ENCODE measurements at regions not wholly inside any gene's neighbourhood (a gene's known extent, or its start where the extent isn't known, plus 50 kb on each side); places are given as distances from the start of the nearest gene placed in this dataset.
"Not testable (repeated sequence)": the region's sequence is repeated elsewhere in the genome, so short reads cannot be mapped to it uniquely, and the experiment has no call there.

DNA sequence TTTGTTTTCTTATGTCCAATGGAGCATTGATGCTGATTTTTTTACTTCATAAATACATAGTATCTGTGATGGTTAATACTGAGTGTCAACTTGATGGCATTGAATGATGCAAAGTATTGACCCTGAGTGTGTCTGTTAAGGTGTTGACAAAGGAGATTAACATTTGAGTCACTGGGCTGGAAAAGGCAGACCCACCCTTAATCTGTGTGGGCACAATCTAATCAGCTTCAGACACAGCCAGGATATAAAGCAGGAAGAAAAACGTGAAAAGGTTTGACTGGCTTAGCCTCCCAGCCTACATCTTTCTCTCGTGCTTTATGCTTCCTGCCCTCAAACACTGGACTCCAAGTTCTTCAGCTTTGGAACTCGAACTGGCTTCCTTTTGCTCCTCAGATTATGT, 230.6 kb upstream of the SPRY1 start:
- no peak for DNase-seq

DNA sequence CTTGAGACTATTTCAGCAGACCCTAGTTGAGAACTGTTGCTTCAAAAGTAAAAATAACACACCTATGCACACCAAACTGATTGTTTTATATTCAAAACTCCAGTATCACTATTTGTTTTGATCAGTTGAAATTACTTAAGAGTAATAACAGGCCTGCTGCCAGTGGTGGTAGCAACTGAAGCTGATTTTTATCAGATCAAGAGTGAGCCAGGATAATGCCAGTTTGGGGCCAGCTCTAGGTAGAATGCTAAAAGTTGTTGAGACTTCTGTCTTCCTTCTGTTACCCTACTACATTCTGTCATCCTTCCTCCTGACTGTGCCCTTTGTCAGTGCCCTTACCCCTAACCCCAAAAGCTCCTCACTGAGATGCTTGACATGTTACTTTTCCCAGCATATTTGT, 228.7 kb upstream of the SPRY1 start:
- no peak for DNase-seq

DNA sequence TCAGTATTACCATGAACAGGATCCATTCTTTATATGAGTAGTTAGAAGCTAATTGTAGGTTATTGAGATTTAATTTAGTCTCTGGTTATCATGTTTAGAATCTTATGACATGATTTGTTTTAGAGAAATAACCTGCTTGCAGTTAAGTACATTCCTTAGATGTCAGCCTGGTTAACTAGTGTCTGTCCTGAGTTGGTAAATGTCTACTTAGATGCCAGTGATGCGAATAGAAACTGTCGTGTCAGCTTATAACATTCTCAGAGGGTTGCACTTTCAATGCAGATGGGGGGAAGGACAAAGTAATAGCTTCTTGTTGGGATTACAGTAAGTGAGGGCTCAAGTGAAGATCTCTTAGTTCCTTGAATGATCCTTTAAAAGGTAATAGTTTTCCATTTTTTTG, 227.8 kb upstream of the SPRY1 start:
- DNase-seq: no peak

DNA sequence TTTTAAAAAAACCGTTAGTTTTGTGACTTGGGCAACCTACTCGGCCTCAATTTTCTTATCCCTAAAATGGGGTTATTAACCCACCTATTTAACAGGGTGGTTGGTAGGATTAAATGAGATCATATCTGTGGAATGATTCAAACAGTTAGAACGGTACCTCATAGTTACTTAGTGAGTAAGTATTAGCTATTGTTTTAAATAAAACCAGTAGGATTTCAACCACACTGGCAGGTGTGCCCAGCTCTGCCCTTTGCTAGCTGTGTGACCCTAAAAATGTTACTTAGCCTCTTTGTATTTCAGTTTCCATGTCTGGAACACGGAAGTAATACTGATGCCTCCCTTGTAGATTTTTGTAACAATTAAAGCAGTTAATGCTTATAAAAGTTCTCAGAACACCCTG, 225.8 kb upstream of the SPRY1 start:
- DNase-seq: no peak

DNA sequence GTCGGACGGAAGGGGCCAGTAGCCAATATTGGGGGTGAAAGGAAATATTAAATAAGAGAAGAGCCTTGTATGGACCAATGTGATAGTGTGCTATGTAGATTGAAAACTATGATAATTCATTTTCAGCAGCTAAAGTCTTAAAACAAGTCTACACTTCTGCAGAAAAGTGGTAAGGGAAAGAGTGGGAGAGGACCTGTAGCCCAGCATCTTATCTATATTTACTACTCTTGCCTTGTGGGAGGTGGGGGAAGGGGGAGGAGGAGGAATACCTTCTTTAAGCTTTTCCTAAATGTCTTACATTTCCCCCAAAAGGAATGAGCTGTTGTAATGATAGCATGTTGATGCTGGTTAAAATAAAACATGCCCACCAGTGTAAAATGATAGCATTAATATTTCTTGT, 220.0 kb upstream of the SPRY1 start:
- DNase-seq: no peak

DNA sequence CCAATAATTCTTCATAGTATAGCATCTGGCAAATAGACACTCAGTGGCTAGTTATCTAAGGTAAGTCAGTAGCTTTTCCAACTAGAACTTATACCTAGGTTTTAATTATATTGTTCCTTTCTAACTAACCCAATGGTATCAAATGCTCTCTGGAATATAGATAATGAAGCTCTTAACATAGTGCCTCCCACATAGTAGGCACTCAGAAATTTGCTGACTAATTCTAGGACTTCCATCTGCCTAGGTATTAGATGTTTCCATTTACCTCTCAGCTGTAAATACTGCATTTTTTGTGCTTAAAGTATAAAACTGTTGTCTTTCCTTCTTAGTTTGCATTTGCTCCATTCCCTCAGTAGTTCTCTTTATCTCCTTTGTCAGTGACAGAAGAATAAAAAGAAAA, 214.3 kb upstream of the SPRY1 start:
- no peak for DNase-seq

DNA sequence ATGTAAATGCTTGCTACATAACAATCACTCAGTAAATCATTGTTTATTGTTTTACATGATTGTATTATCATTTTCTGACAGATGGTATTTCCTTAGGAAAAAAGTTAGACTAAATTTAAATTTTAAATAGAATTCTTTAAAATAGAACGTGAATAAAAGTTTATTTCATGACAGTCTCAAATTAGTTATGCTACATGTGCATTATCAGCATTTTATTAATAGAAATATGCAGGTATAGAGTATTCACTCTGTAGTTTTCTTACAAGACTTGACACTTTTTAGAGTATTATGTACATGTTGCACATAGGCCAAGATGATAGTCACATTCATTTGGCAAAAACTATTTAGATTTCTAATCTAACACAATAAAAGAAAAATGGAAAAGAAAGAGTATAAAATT, 213.3 kb upstream of the SPRY1 start:
- no peak for DNase-seq

DNA sequence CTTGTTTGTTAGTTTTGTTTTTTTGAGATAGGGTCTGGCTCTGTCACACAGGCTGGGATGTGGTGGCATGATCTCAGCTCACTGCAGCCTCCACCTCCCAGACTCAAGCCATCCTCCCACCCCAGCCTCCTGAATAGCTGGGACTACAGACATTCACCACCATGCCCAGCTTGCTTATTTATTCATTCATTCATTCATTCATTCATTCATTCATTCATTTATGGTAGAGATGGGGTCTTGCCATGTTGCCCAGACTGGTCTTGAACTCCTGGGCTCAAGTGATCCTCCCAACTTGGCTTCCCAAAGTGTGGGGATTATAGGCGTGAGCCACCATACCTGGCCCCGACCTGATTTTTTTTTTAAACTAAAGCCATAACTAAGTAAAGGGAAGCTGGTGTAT, 212.8 kb upstream of the SPRY1 start:
- not testable (repeated sequence) for DNase-seq

DNA sequence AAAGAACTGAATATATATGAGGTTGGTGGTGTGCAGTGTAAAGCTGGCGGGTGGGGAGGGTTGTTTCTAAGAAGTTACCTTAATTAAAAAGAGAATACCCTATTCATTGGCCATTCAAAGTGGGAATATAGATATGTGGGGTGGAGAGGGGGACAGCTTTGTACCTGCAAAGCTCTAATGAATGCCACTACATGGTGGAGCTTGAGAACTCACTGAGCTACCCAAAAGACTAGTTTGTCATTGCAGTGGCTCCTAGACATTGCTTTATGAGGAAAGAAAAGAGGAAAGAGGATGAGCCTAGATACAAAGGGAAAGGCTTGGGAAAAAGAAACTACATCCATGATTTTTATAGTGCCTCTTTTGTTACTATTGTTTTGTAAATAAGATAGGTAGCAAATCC, 209.9 kb upstream of the SPRY1 start:
- no peak for DNase-seq

DNA sequence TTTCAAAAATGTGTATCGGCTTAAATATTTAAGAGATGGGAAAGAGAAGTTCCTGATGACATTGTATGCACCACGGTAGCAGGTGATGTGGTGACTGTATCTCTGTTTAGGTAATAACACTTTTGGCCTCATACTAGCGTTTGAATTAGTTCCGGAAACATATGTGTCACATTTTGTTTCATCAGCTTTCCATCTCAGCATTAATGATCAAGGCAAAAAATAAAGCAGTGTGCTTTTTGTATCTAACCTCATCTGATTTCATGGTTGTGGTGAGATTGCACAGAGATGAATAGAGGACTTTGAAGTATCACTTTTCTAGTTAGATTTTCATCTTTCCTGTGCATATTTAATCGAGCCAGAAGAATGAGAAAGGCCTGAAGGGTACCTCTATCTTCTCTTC, 206.4 kb upstream of the SPRY1 start:
- DNase-seq: no peak

DNA sequence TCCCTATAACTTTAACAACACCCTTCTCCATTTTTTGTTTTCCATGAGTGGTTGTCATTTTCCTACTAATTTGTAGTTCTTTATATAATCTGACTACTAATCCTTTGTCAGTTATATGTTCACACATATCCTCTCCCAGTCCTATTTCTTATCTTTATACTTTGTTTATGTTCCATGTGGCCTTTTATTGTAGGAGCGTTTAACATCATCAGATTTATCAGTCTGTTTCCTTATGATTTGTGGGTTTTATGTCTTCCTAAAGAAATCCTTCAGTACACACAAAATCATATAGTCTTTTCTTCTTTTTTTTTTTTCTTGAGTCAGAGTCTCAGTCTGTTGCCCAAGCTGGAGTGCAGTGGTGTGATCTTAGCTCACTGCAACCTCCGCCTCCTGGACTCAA, 204.9 kb upstream of the SPRY1 start:
- no peak for DNase-seq

DNA sequence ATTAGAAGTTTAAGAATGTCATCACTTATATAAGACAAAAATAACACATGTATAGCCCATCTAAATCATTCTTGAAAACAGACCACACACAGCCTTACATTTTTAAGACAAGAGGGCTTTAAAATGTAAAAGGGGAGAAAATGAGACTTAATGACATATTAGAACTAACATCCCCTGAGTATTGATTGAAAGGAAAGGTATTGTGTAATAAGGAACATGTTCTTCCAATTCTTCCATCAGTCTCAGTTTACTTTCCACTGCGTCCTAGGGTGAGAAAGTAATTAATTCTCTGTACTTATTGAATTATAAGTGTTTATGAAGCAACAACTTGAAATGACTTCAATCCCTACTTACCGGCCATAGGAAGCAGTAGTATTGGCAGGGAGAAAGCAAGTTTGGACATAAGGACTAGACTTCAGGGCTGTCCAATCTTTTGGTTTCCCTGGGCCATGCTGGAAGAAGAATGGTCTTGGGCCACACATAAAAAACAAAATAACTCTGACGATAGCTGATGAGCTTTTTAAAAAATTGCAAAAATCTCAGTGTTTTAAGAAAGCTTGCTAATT, 202.7 kb upstream of the SPRY1 start:
- no peak for DNase-seq

DNA sequence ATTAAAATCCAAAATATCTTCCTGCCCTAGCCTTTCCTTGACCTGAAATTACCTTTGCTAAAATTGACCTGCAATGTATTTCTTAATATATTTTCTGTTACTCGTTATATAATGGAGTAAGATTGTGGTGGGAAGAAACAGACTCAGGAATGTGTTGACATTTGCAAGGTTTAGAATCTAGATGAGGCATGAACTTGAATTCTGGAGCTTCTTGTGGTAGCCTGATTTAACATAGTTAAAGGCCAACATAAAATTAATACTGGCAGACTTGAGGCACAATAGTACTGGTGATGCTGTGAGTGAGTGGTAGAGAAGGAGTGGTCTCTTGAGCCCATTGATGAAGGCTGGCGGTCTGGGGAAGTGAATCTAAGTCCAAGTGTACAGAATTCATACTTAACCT, 197.9 kb upstream of the SPRY1 start:
- DNase-seq: no peak

DNA sequence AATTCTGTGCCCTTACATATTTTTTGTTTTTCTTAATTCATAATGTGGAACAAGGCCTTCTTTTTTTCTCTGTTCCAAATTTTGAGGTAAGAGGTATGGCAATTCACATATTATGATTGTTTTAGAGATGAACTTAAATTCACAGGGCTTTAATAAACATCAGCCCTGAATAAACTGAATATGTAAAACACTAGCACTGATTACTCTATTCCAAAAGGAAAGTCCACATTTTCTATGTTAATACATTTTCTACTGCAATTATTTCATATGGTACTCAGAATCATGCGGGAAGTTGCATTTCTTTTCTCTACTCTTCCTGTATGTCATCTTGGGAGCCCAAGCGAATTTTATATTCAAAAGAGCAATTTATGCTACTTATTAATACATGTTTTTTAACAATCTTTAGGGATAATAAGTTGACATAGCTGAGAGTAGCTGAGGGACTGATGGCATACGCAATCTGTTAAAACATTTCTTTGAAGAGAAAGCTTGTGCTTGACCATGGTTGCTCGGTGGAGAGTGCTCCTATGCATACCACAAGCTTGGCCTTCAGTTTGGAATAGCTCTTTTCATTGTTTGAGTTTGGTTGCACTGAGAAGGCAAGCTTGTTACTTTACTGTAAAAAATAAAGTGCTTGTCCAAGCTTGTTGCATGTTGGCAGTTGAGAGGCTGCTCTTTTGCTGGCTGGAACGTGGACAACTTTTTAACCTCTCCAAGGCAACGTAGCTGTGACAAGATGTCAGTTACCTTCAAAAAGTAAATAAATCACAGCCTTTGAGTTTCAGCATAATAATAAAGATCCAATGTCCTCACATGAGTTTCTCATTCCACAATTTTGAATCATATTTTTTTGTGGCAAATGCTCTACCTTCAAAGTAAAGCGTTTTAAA, 196.3 kb upstream of the SPRY1 start:
- DNase-seq: no peak

DNA sequence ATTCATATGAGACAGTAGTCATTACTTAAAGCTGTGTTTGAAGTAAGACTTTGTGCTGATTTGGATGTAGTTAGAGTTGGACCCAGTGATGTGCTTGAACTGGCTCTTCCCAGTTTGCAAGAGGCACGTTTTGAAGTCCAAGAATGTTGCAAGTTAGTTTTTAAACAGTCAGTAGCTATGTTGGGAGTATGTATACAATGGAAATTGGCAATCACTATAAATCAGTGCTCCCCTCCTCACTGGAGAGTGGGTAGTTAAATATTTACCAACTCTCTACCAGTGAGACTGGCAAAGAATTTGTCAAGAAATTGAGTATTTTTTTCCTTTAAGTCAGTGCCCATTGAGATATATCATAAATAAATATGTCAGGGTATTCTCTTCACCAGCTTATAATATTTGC, 191.9 kb upstream of the SPRY1 start:
- no peak for DNase-seq

DNA sequence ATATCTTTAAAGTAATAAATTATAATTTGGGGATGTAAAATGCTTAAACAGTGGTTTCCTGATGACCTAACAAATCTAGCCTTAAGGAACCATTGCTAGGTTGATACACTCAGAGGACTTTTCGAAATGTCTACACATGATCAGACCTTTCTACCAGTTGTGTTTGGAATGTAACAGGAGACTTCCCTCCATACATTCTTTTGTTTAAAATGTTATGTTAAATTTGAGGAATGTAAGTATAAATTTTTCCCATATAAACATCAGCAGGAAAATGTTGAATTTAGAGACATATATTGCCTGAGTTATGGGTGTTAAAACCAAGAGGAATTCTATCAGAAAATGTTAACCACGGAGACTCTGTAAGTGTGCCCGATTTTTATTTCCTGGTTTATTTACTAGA, 190.6 kb upstream of the SPRY1 start:
- DNase-seq: no peak

DNA sequence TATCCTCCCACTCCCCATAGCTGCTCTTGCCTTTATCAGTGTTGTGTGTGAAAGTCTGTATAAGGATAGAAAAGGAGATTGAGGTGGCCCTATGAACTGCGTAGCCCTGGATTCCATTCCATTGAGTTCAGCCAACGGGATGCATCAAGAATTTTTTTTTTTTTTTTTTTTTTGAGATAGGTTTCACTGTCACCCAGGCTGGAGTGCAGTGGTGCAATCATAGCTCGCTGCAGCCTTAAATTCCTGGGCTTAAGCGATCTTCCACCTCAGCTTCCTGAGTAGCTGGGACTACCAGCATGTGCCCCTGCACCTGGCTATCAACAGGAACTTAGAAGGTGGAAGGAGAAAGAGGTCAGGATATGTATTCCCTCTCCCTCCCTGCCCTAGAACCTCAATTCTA, 187.2 kb upstream of the SPRY1 start:
- no peak for DNase-seq

DNA sequence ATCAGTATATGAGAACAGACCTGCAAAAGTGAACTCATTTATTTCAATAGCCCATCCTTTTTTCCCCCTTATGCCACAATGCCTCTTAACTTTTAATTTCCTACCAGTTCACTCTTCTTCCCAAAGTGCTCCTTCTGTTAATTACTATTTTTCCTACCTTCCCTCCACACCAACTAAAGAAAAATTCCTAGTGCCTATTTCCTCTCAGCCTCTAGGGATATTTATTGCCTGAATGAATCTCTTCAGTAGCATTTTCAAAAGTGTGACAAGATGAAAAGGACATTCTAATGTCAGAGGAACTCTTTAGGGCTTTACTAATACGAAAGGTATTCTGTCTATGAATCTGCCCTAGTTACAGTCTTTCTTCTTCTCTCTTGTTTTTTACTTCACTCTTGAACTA, 181.1 kb upstream of the SPRY1 start:
- no peak for DNase-seq

DNA sequence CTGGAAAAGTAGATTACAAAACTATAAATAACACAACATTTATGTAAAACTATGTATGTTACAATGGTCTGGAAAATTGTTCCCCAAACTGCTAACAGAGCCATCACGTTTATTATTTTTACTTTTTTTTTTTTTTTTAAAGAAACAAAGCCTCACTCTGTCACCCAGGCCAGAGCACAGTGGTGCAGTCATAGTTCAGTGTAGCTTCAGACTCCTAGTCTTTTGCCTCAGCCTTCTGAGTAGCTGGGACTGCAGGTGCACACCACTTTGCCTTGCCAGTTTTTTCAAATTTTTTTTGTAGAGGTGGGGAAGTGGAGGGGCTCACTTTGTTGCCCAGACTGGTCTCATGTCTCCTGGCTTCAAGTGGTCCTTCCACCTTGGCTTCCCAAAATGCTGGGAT, 180.1 kb upstream of the SPRY1 start:
- no peak for DNase-seq

DNA sequence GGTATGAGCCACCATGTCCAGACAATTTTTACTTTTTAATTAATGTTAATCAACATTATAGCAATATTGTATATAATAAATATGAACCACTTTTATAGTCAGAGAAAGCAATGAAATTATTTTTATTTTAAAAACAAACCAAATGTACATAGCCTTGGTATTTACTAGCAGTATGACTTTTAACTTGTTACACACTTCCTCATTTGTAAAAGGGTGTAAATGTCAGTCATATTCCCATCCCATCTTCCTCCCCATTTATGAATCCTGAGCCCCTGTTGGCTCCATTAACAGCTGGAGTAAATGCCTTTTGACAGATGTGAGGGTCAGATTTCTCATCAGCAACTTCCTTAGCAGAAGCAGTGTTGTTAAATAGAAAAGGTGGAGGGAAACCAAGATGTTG, 179.6 kb upstream of the SPRY1 start:
- no peak for DNase-seq

DNA sequence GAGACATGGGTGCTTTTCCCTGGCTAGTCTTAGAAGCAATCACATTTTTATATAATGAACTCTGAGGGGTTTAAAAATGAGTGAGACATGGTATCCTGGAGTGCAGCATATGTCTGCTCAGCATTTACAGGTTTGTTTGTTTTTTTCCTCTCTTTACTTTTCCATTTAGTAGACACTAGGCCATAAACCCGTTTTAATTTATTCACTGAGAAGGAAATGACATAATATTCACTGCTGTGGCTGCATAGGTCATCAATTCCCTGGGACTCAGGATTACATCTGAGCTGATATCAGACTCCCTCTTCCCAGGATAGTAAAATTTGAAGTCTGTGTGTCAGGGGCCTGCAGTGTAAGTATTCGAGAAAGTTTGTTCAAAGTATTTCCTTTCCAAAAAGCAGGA, 178.9 kb upstream of the SPRY1 start:
- no peak for DNase-seq

DNA sequence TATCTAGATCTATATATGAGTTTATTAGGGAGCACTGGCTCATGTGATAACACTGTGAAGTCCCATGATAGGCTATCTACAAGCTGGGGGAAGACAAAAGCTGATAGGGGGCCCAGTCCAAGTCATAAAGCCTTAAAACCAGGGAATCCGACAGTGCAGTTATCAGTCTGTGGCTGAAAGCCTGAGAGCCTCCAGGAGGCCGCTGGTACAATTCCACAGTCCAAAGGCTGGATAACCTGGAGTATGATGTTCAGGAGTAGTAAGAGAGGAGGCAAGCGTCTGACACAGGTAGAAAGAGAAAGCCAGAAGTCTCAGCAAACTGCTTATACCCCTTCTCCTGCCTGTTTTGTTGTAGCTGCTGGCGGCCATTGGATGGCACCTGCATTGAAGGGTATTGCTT, 177.6 kb upstream of the SPRY1 start:
- DNase-seq: no peak

DNA sequence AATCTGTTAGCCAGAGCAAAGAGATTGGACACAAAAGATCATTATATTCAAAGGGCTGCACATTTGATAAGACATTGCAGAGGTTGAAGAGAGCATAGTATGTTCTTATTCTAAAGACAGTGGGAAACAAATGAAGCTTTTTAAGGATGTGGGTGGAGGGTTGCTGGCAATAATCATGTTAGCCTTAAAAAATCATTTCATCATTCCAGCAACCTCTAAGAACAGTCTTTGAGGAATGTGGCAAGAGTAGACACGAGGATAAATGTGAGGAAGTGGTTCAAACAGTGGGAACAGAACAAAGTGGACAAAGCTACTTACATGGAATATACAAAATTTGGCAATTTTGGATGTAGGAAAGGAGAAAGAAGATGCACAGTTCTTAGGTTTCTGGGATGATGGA, 167.3 kb upstream of the SPRY1 start:
- no peak for DNase-seq

DNA sequence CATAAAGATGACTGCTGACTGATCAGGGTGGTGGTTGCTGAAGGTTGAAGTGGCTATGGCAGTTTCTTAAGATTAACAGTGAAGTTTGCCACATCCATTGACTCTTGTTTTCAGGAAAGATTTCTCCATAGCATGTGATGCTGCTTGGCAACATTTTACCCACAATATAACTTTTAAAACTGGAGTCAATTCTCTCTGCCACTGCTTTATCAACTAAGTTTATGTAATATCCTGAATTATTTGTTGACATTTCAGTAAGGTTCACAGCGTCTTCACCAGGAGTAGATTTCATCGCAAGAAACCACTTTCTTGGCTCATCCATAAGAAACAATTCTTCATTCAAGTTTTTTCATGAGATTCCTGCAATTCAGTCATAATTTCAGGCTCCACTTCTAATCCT, 166.5 kb upstream of the SPRY1 start:
- DNase-seq: no peak

DNA sequence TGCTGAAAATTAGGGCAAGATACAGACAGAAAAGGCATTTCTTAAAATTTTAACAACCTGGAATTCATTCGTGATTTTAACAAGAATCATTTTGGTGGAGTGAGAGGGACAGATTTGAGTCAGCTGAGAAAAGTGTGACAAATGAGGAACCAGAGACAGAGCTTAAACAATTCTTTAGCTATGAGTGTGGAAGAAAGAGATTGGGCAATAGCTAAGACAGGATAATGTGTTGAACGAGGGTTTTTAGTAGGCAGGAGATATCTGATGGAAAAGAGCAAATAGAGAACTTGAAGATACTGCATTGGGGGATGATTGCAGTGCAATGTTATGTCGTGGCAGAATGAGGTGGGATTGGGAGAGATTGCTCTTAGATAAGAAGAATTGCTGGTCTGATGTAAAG, 164.2 kb upstream of the SPRY1 start:
- no peak for DNase-seq

Data from NCI-H748 treated with DMSO at 0.1 percent for 48 hours (cell line).